DMS153 treated with DMSO at 0.1 percent for 48 hours (cell line): ENCODE measurements at regions not wholly inside any gene's neighbourhood (a gene's known extent, or its start where the extent isn't known, plus 50 kb on each side); places are given as distances from the start of the nearest gene placed in this dataset.

Experiments
- DNase-seq: peaks from one replicate; lab custom pipeline; 2025; ENCODE audit not compliant: unreplicated experiment; lab: John Stamatoyannopoulos, UW

DNA sequence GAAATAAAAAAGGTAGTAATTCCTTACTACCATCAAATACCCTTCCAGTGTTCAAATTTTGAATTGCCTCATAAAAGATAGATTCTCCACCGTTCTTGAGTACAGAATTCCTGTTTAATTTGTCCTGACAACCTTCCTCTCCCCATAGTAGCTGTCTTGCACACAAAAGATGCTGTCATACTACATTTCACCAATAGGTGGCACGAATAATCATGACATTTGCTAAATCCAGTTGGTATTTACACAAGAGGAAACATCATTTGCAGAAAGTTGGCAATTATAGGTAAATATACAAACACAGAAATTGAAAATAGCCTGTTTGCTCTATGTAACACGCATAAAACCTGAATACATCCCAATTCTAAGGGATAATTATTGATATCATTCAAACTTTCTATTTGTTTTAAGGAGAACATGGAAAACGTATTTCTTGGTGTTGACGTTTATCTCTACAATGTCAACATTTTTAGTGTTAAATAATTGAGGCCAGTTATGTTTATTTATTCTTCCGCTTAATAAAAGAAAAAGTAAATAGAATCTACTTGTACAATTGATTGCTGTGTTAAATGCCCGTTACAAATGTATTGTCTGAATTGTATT, 58.3 kb upstream of the CLDN10 start:
- peak; percentile 72 for DNase-seq

DNA sequence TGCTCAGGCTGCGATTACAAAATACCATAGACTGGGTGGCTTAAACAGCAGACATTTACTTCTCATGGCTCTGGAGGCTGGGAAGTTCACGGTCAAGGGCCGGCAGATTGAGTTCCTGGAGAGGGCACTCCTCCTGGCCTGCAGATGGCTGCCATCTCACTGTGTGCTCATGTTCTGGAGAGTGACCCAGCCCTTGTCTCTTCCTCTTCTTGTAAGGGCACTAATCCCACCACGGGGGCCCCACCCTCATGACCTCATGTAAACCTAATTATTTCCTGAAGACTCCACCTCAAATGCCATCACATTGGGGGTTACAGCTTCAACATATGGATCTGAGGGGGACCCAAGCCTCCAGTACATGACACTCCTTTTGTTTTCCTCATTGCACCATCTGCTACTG, 56.0 kb upstream of the CLDN10 start:
- DNase-seq, result no peak

DNA sequence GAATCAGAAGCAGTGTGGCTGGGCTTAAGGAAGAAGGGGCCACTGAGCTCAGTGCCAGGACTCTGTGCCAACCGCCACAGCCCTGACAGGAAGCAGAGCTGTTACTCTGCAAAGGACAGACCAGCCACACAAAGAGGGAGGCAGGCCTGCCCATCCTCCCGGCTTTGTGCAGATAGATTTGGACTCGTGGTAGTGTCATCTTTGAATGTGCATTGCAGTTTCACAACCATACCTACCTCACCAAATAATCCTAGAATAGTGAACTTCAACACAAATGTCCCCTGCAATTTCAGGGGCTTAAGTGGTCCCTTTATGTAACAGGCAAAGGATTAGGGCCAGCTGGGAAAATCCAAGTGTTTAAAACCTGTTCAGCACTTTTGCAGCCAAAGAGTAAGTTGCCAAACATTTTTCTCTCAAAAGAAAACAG, 55.1 kb upstream of the CLDN10 start:
- no peak for DNase-seq

GRCh38 chr13:95498886-95499285, 53.6 kb upstream of the CLDN10 start:
- no peak for DNase-seq

GRCh38 chr13:95499811-95500712, 52.5 kb upstream of the CLDN10 start:
- DNase-seq, result no peak

- DNase-seq, result no peak
Measured at GRCh38 chr13:95502216-95502615, 50.3 kb upstream of the CLDN10 start.
